ENCODE measurements at regions not wholly inside any gene's neighbourhood (a gene's known extent, or its start where the extent isn't known, plus 50 kb on each side); places are given as distances from the start of the nearest gene placed in this dataset.

- no peak overlapping the region for H3K27ac ChIP-seq (ENCODE audit: poor library complexity, severe bottlenecking)
- H3K4me1 ChIP-seq (ENCODE audit: insufficient read depth, poor library complexity, severe bottlenecking), result no peaks in the 10 kb centered on the region
- no peak for TF ChIP-seq CTCF (IDR thresholded peaks at IDR 0.05; ENCODE audit: poor library complexity, severe bottlenecking)
- H3K27me3 ChIP-seq (ENCODE audit: insufficient read depth, poor library complexity, severe bottlenecking), result peaks cover 5% of the 10 kb centered on the region
- no peak for DNase-seq (ENCODE audit: low spot score)
- no peaks in the 10 kb centered on the region for H3K36me3 ChIP-seq (ENCODE audit: low read depth)
- no peaks in the 10 kb centered on the region for H3K9me3 ChIP-seq (ENCODE audit: severe bottlenecking)
- no peak for ATAC-seq (ENCODE audit: low read depth)
- no peak overlapping the region for H3K4me3 ChIP-seq (ENCODE audit: severe bottlenecking)
Measured at GRCh38 chr5:24320643-24321042, 324.1 kb downstream of the CDH10 start.

DNA sequence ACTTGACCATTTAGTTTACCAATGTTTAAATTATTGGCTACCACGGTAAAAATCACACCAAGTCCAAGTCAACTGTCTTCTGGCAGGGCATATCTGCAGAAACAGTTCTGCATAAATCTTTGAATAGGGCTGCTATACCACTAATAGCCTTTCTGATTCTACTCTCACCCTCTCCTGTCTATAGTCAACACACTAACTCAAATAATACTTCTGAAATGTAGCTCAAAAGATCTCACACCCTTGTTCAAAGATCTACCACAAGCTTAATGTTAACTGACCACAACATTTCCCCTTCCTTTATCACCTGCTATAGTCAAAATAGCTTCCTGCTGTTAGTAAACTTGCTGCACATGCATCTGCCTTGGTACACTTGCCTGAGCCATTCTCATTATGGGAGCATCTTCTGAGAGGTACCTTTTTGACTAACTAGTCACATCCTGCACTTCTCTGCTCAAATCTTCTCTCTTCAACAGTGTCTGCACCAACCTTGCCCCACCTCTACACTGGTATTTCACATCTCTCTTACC, 319.4 kb downstream of the CDH10 start:
- ATAC-seq (ENCODE audit: low read depth), result no peak
- no peak for DNase-seq (ENCODE audit: low spot score)
- no peak for TF ChIP-seq CTCF (IDR thresholded peaks at IDR 0.05; ENCODE audit: poor library complexity, severe bottlenecking)

DNA sequence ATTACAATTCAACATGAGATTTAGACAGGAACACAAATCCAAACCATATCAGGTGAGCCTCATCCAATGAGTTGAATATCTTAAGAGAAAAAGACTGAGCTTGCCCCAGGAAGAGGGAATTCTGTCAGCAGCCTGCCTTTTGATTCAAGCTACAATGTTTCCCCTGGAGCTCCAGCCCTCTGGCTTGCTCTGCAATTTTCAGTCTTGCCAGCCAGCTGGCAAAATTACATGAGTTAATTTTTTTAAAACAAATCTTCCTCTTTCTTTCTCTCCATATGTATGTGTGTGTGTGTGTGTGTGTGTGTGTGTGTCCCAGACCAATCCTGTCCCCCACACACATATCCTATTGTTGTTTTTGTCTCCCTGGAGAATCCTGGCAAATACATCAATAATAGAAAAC, 313.2 kb downstream of the CDH10 start:
- TF ChIP-seq CTCF (IDR thresholded peaks at IDR 0.05; ENCODE audit: poor library complexity, severe bottlenecking), result no peak
- H3K36me3 ChIP-seq (ENCODE audit: low read depth), result no peaks in the 10 kb centered on the region
- no peak overlapping the region for H3K4me3 ChIP-seq (ENCODE audit: severe bottlenecking)
- ATAC-seq (ENCODE audit: low read depth) (no peak), DNase-seq (ENCODE audit: low spot score) (no peak)
- H3K4me1 ChIP-seq (ENCODE audit: insufficient read depth, poor library complexity, severe bottlenecking), result no peaks in the 10 kb centered on the region
- H3K27me3 ChIP-seq (ENCODE audit: insufficient read depth, poor library complexity, severe bottlenecking), result no peaks in the 10 kb centered on the region
- no peaks in the 10 kb centered on the region for H3K9me3 ChIP-seq (ENCODE audit: severe bottlenecking)
- H3K27ac ChIP-seq (ENCODE audit: poor library complexity, severe bottlenecking), result no peak overlapping the region

More for the DNA sequence above, 319.4 kb downstream of the CDH10 start:
- Histone ChIP-seq H3K9me3 (ENCODE audit: severe bottlenecking) (no peaks in the 10 kb centered on the region), H3K27me3 (ENCODE audit: insufficient read depth, poor library complexity, severe bottlenecking) (peaks cover 5% of the 10 kb centered on the region), H3K36me3 (ENCODE audit: low read depth) (no peaks in the 10 kb centered on the region), H3K4me3 (ENCODE audit: severe bottlenecking) (no peak overlapping the region), H3K27ac (ENCODE audit: poor library complexity, severe bottlenecking) (no peak overlapping the region), H3K4me1 (ENCODE audit: insufficient read depth, poor library complexity, severe bottlenecking) (no peaks in the 10 kb centered on the region)

DNA sequence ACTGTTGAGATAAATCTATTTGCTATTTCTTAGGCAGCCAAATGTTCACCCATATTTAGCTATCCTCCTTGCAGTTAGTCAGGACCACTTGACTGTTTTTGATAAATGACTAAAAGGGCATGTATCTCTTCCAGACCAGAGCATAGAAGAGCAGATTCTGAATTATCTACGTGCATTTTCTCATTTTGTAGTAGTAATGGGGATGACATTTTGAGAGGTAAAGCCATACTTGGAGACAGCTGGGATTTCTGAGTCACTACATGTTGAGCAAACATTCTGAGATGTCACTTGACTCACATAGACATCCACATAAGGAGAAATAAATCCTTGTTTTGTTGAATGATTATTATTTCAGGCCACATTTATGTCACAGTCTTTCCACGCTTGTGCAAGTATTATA, 297.6 kb downstream of the CDH10 start:
- no peaks in the 10 kb centered on the region for H3K4me1 ChIP-seq (ENCODE audit: insufficient read depth, poor library complexity, severe bottlenecking)
- no peaks in the 10 kb centered on the region for H3K9me3 ChIP-seq (ENCODE audit: severe bottlenecking)
- DNase-seq (ENCODE audit: low spot score), result no peak
- no peaks in the 10 kb centered on the region for H3K36me3 ChIP-seq (ENCODE audit: low read depth)
- no peak overlapping the region for H3K4me3 ChIP-seq (ENCODE audit: severe bottlenecking)
- ATAC-seq (ENCODE audit: low read depth), result 0 out of 3 replicates have a peak, but pooled peaks have one; percentile 33
- H3K27ac ChIP-seq (ENCODE audit: poor library complexity, severe bottlenecking), result no peak overlapping the region
- TF ChIP-seq CTCF (IDR thresholded peaks at IDR 0.05; ENCODE audit: poor library complexity, severe bottlenecking), result no peak
- peaks cover 4% of the 10 kb centered on the region for H3K27me3 ChIP-seq (ENCODE audit: insufficient read depth, poor library complexity, severe bottlenecking)

DNA sequence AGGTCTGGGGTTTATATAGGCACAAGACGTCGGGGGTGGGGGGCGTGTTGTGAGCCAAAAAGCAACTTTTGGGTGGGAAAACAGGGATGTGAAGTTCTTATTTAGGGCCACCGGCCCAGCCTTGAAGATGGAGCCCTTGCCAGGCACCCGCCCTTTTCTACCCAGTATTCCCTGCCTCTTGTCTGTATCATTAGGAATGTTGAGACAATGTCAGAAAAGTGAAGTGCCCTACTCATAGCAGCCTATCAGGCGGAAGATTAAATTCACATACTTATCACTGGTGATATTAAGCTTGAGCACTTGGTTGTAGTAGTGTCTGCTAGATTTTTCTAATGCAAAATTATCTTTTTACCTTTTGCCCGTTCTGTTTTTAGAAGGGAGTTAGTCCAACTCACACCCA, 293.5 kb downstream of the CDH10 start:
- ATAC-seq (ENCODE audit: low read depth) (no peak), DNase-seq (ENCODE audit: low spot score) (no peak)
- Histone ChIP-seq H3K36me3 (ENCODE audit: low read depth) (no peaks in the 10 kb centered on the region), H3K9me3 (ENCODE audit: severe bottlenecking) (no peaks in the 10 kb centered on the region), H3K27ac (ENCODE audit: poor library complexity, severe bottlenecking) (no peak overlapping the region), H3K27me3 (ENCODE audit: insufficient read depth, poor library complexity, severe bottlenecking) (peaks cover 4% of the 10 kb centered on the region), H3K4me3 (ENCODE audit: severe bottlenecking) (no peak overlapping the region), H3K4me1 (ENCODE audit: insufficient read depth, poor library complexity, severe bottlenecking) (no peaks in the 10 kb centered on the region)
- no peak for TF ChIP-seq CTCF (IDR thresholded peaks at IDR 0.05; ENCODE audit: poor library complexity, severe bottlenecking)

Data from RWPE2 (cell line).